Astrocyte (in vitro differentiated cells and primary cell): ENCODE measurements at regions not wholly inside any gene's neighbourhood (a gene's known extent, or its start where the extent isn't known, plus 50 kb on each side); places are given as distances from the start of the nearest gene placed in this dataset.

Experiments used
- EZH2 ChIP-seq: IDR thresholded peaks from 2 replicates; pipeline ENCODE4 v1.6.1; 2012; ENCODE audit warnings: mild to moderate bottlenecking, low read length, inconsistent platforms; ENCODE audit not compliant: insufficient read depth
- TF ChIP-seq, protein P1 (sequence below): IDR thresholded peaks from 2 replicates; pipeline ENCODE4 v1.5.1; 2011; ENCODE audit warnings: low read depth, mild to moderate bottlenecking, inconsistent platforms, low read length, moderate library complexity; ENCODE audit not compliant: insufficient read depth

DNA sequence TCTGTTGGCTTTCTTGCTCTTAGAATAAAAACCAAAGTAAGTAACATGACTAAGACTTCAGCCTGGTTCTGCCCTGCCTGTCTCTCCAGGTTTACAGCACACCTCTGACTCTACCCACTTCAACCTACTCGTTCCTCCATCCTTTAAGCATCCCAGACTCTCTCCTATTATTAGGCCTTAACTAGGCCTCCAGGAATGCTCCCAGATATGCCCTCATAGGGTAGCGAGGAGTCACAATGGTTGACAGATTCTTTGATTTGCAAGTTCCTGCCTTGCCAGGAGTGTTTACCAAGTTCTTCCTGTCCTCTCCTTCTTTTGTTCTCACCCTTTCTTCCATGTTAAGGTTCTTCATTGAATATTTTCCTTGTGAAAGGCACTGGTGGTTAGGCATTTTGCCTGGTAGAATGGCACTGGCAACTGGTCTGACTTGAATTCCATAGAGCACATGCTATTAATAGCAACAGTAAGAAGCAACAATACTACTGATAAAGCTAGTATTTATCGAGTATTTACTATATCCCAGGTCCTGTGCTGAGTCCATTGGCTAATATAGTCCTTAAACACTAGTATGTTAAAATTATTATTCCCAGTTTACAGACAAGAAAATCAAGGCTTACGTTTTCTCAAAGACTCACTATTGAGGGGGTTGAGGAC lies 327.9 kb upstream of the PRKCQ start:
- TF ChIP-seq, protein P1, sequence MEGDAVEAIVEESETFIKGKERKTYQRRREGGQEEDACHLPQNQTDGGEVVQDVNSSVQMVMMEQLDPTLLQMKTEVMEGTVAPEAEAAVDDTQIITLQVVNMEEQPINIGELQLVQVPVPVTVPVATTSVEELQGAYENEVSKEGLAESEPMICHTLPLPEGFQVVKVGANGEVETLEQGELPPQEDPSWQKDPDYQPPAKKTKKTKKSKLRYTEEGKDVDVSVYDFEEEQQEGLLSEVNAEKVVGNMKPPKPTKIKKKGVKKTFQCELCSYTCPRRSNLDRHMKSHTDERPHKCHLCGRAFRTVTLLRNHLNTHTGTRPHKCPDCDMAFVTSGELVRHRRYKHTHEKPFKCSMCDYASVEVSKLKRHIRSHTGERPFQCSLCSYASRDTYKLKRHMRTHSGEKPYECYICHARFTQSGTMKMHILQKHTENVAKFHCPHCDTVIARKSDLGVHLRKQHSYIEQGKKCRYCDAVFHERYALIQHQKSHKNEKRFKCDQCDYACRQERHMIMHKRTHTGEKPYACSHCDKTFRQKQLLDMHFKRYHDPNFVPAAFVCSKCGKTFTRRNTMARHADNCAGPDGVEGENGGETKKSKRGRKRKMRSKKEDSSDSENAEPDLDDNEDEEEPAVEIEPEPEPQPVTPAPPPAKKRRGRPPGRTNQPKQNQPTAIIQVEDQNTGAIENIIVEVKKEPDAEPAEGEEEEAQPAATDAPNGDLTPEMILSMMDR = no peak
- TF ChIP-seq EZH2 = no peak
